Sigmoid colon (tissue), 6 donors: ENCODE measurements at regions not wholly inside any gene's neighbourhood (a gene's known extent, or its start where the extent isn't known, plus 50 kb on each side); places are given as distances from the start of the nearest gene placed in this dataset.
"Not testable (repeated sequence)": the region's sequence is repeated elsewhere in the genome, so short reads cannot be mapped to it uniquely, and the experiment has no call there.

Source experiments
- DNase-seq: peaks from one replicate; pipeline ENCODE4 v3.0.0-alpha.2; 2019
- H3K27ac ChIP-seq, 4 donors: fragments of 200-600 bp; sonication (generic); one replicate each; pipeline ENCODE4 v1.5.1; 2016 to 2019; ENCODE audit warnings: mild to moderate bottlenecking in 1 of 4
- H3K27me3 ChIP-seq, 3 donors: fragments of 200-600 bp; sonication (generic); one replicate each; pipeline ENCODE4 v1.5.1; 2019; ENCODE audit warnings: mild to moderate bottlenecking in 1 of 3
- H3K36me3 ChIP-seq, 4 donors: fragments of 200-600 bp; sonication (generic); one replicate each; pipeline ENCODE4 v1.5.1; 2016 to 2019
- H3K4me1 ChIP-seq, 4 donors: fragments of 200-600 bp; sonication (generic); one replicate each; pipeline ENCODE4 v1.5.1; 2017 to 2019
- H3K4me3 ChIP-seq, 4 donors: fragments of 200-600 bp; sonication (generic); one replicate each; pipeline ENCODE4 v1.5.1; 2017 to 2019; ENCODE audit warnings: mild to moderate bottlenecking in 2 of 4, moderate library complexity in 1 of 4
- H3K9me3 ChIP-seq, 4 donors: fragments of 200-600 bp in 3 of 4; sonication (generic) in 3 of 4; one replicate each; pipeline versions ENCODE4 v1.5.1 to v1.6.1; 2013 to 2019
- CTCF ChIP-seq, 4 experiments: fragments of 450-650 bp in 3 of 4; fragments of 200-600 bp in 1 of 4; IDR thresholded peaks; one replicate each; pipeline ENCODE4 v1.5.1; 2016 to 2019; ENCODE audit warnings: antibody characterized with exemption in 4 of 4, mild to moderate bottlenecking in 3 of 4, moderate library complexity in 2 of 4
- EP300 ChIP-seq, 4 donors: sonication (generic); formaldehyde crosslinking; IDR thresholded peaks; one replicate each; pipeline ENCODE4 v1.6.1; 2017; ENCODE audit warnings: antibody characterized with exemption in 4 of 4
- POLR2A ChIP-seq, 2 donors: fragments of 450-650 bp; IDR thresholded peaks; one replicate each; pipeline ENCODE4 v1.6.1; 2016; ENCODE audit warnings: antibody characterized with exemption in 2 of 2, mild to moderate bottlenecking in 2 of 2, moderate library complexity in 2 of 2
- POLR2AphosphoS5 ChIP-seq, 4 donors: sonication (generic); formaldehyde crosslinking; IDR thresholded peaks; one replicate each; pipeline ENCODE4 v1.6.1; 2017; ENCODE audit warnings: antibody characterized with exemption in 4 of 4
- WGBS, 2 donors: extraction: QIAGEN DNeasy Blood & Tissue Kit; methylation state at CpG; one replicate each; pipeline ENCODE4 v1.1.7; 2013; 5-methylcytosine and 5-hydroxymethylcytosine counted together
- intact Hi-C: fragments of 100-400 bp; cut with DNase I; formaldehyde crosslinking; loops from one replicate; pipeline ENCODE4 v1.15.1; 2023
- donor health status: healthy with polysubstance abuse.
- donor health status: healthy.

DNA sequence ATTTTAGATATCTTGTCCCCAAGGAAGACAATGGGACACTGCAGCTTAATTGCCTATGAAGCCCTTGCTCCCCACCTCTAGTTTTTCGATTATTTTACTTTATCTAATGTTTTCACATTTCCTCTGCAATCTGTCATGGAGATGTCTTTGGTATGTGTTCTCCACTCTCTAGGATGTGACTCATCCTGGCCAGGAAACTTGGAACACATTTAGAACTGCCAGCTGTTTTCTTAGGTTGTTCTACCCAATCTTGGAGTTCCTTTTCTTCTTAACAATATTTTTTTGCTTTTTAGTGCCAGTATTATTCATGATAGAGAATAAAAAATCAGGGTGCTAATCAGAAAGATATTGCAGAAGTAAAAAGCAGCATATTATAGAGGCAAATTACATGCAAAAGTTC lies 101.7 kb upstream of the CLEC14A start:
- intact Hi-C loops: no loop called here
- H3K4me3 ChIP-seq: no peak overlapping the region
- WGBS, 2 donors: 32 to 72% methylated on average over 1 of the region's 1 CpG
- no peak for TF ChIP-seq EP300 (IDR thresholded peaks at IDR 0.05)
- peak in 1 of 4 donors; percentile 11 for TF ChIP-seq POLR2AphosphoS5 (IDR thresholded peaks at IDR 0.05)
- no peak for TF ChIP-seq POLR2A (IDR thresholded peaks at IDR 0.05)
- TF ChIP-seq CTCF (IDR thresholded peaks at IDR 0.05): no peak
- H3K9me3 ChIP-seq: no peaks in the 10 kb centered on the region
- H3K36me3 ChIP-seq: no peaks in the 10 kb centered on the region
- no peak overlapping the region for H3K27ac ChIP-seq
- H3K27me3 ChIP-seq: no peaks in the 10 kb centered on the region
- no peak for DNase-seq
- no peaks in the 10 kb centered on the region for H3K4me1 ChIP-seq

GRCh38 chr14:38355473-38355872 lies 99.6 kb upstream of the CLEC14A start:
- H3K4me1 ChIP-seq, DNase-seq, H3K27ac ChIP-seq, intact Hi-C loops, H3K36me3 ChIP-seq, H3K4me3 ChIP-seq, H3K9me3 ChIP-seq, H3K27me3 ChIP-seq: not testable (repeated sequence)
- 81 to 87% methylated on average over 2 of the region's 2 CpGs for WGBS, 2 donors

- Histone ChIP-seq H3K36me3 (no peaks in the 10 kb centered on the region), H3K27ac (no peak overlapping the region), H3K27me3 (no peaks in the 10 kb centered on the region), H3K4me1 (no peaks in the 10 kb centered on the region), H3K4me3 (no peak overlapping the region), H3K9me3 (no peaks in the 10 kb centered on the region)
- 34 to 62% methylated on average over 1 of the region's 1 CpG for WGBS, 2 donors
- TF ChIP-seq POLR2AphosphoS5 (IDR thresholded peaks at IDR 0.05) (no peak), EP300 (IDR thresholded peaks at IDR 0.05) (no peak), CTCF (IDR thresholded peaks at IDR 0.05) (no peak), POLR2A (IDR thresholded peaks at IDR 0.05) (no peak)
- no peak for DNase-seq
- intact Hi-C loops: no loop called here
These were observed 94.2 kb upstream of the CLEC14A start for GRCh38 chr14:38350102-38350501.

- TF ChIP-seq POLR2AphosphoS5 (IDR thresholded peaks at IDR 0.05) (no peak), EP300 (IDR thresholded peaks at IDR 0.05) (no peak), POLR2A (IDR thresholded peaks at IDR 0.05) (no peak), CTCF (IDR thresholded peaks at IDR 0.05) (no peak)
- H3K27ac ChIP-seq: no peak overlapping the region
- H3K4me1 ChIP-seq: no peaks in the 10 kb centered on the region
- H3K27me3 ChIP-seq: no peaks in the 10 kb centered on the region
- DNase-seq: no peak
- H3K36me3 ChIP-seq: no peaks in the 10 kb centered on the region
- H3K4me3 ChIP-seq: no peak overlapping the region
- H3K9me3 ChIP-seq: no peaks in the 10 kb centered on the region
- intact Hi-C loops: no loop called here
These were observed 86.9 kb upstream of the CLEC14A start for GRCh38 chr14:38342803-38343202.

- no peaks in the 10 kb centered on the region for H3K36me3 ChIP-seq
- no peak for DNase-seq
- no peak overlapping the region for H3K27ac ChIP-seq
- TF ChIP-seq CTCF (IDR thresholded peaks at IDR 0.05): no peak
- no peak for TF ChIP-seq POLR2AphosphoS5 (IDR thresholded peaks at IDR 0.05)
- TF ChIP-seq POLR2A (IDR thresholded peaks at IDR 0.05): no peak
- TF ChIP-seq EP300 (IDR thresholded peaks at IDR 0.05): no peak
- intact Hi-C loops: no loop called here
- no peaks in the 10 kb centered on the region for H3K4me1 ChIP-seq
- no peaks in the 10 kb centered on the region for H3K27me3 ChIP-seq
- H3K4me3 ChIP-seq: no peak overlapping the region
- WGBS, 2 donors: 88 to 94% methylated on average over 1 of the region's 1 CpG
- no peaks in the 10 kb centered on the region for H3K9me3 ChIP-seq
These were observed 83.8 kb upstream of the CLEC14A start for GRCh38 chr14:38339696-38340095.
